ENCODE measurements at regions not wholly inside any gene's neighbourhood (a gene's known extent, or its start where the extent isn't known, plus 50 kb on each side); places are given as distances from the start of the nearest gene placed in this dataset.

DNA sequence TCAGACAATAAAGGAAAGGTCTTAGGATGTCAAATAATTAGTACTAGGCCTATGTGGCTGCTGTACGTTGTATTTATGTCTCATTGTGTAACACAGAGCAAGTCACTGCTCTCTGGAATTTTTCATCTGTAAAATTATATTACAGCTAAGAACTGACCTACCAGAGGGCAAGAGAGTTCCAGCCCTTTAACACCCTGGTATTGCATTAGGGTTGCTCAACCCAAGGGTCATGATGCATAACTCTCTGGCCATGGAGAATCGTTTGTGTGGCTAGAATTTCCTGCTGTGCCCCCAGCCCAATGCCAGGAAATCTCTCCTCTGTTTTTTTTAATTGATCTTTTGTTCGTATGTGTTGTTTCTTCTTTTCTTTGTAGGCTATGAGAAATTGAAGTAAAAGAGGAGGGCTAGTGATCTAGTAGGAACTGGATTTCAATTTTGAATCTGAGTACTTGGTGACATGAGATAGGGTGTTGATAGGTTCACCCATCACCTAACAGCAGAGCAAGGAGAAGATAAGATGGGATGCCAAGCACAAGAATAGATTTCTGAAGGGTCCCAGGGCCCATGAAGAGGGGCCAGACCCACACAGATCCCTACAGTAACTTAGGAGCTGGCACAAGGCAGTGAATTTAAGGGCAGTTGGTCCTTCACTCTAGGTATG lies 571.2 kb upstream of the TNP1 start:
- TF ChIP-seq, protein P1, sequence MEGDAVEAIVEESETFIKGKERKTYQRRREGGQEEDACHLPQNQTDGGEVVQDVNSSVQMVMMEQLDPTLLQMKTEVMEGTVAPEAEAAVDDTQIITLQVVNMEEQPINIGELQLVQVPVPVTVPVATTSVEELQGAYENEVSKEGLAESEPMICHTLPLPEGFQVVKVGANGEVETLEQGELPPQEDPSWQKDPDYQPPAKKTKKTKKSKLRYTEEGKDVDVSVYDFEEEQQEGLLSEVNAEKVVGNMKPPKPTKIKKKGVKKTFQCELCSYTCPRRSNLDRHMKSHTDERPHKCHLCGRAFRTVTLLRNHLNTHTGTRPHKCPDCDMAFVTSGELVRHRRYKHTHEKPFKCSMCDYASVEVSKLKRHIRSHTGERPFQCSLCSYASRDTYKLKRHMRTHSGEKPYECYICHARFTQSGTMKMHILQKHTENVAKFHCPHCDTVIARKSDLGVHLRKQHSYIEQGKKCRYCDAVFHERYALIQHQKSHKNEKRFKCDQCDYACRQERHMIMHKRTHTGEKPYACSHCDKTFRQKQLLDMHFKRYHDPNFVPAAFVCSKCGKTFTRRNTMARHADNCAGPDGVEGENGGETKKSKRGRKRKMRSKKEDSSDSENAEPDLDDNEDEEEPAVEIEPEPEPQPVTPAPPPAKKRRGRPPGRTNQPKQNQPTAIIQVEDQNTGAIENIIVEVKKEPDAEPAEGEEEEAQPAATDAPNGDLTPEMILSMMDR (IDR thresholded peaks at IDR 0.05): no peak
- TF ChIP-seq TEAD4 (IDR thresholded peaks at IDR 0.05; ENCODE audit: borderline replicate concordance, insufficient read depth): no peak
- TF ChIP-seq POLR2AphosphoS5 (IDR thresholded peaks at IDR 0.05; ENCODE audit: low read depth, low read length): no peak
- no peak for TF ChIP-seq NRF1 (IDR thresholded peaks at IDR 0.05; ENCODE audit: low read depth, low read length)
- TF ChIP-seq, protein P2, sequence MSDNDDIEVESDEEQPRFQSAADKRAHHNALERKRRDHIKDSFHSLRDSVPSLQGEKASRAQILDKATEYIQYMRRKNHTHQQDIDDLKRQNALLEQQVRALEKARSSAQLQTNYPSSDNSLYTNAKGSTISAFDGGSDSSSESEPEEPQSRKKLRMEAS (IDR thresholded peaks at IDR 0.05; ENCODE audit: low read depth): no peak
- TF ChIP-seq MXI1 (IDR thresholded peaks at IDR 0.05; ENCODE audit: low read depth, low read length): no peak
- TF ChIP-seq JUND (IDR thresholded peaks at IDR 0.05): no peak
- no peak for TF ChIP-seq CHD2 (IDR thresholded peaks at IDR 0.05; ENCODE audit: low read length, partially characterized antibody)
- TF ChIP-seq TAF1 (IDR thresholded peaks at IDR 0.05; ENCODE audit: borderline replicate concordance, low read depth, low read length): no peak
